Renal cortical epithelial cell (primary cell): ENCODE measurements at regions not wholly inside any gene's neighbourhood (a gene's known extent, or its start where the extent isn't known, plus 50 kb on each side); places are given as distances from the start of the nearest gene placed in this dataset.
"Not testable (repeated sequence)": the region's sequence is repeated elsewhere in the genome, so short reads cannot be mapped to it uniquely, and the experiment has no call there.

Experiments
- DNase-seq: peaks from one replicate; pipeline ENCODE4 v3.0.0-alpha.2; 2011; ENCODE audit warnings: low read depth

DNA sequence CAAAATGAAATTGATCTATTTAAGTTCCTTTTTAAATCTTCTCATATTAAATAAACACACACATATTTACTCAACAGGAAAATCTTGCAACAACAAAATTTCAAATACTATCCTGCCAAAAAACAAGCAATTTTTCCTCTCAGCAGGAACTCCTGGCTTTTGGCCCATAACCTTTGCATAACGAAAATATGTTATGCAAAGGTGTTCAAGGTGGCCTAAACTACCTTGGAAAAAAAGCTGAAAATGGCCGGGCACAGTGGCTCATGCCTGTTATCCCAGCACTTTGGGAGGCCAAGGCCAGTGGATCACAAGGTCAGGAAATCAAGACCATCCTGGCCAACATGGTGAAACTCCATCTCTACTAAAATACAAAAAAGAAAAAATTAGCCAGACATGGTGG is 424.3 kb upstream of the ZNF337 start:
- not testable (repeated sequence) for DNase-seq

DNA sequence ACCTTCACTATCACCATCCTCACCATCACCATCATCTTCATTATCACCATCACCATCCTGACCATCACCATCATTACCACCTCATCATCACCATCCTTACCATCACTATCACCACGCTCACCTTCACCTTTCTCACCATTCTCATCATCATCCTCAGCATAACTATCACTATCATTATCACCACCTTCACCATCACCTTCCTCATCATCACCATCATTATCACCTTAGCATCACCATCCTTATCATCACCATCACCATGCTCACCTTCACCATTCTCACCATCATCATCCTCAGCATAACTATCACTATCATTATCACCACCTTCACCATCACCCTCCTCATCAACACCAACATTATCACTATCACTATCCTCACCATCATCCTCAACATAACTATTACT is 397.8 kb upstream of the ZNF337 start:
- not testable (repeated sequence) for DNase-seq

DNA sequence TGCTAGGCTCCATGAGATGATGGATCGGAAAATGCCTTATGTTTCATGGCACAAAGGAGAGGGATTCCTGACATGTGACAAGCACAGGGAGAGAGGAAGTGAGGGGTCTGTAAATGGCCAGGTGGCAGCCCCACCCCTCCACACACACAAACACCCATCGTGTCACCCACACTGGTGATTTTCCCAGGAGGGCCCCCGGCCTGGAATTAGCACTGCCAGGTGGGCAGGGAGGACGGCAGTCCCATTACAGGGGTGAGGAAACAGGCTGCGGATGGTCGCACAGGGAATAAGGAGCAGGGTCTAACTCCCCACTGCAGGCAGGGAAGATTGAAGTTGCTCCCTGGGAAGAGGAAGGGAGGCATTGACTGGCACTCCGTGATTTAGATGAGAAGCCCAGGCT is 395.3 kb upstream of the ZNF337 start:
- not testable (repeated sequence) for DNase-seq

GRCh38 chr20:26086195-26086594 is 389.5 kb upstream of the ZNF337 start:
- DNase-seq, result not testable (repeated sequence)

- not testable (repeated sequence) for DNase-seq
Observed at GRCh38 chr20:26073972-26074371, 377.3 kb upstream of the ZNF337 start.

- not testable (repeated sequence) for DNase-seq
Observed at GRCh38 chr20:26059324-26059723, 362.7 kb upstream of the ZNF337 start.

DNA sequence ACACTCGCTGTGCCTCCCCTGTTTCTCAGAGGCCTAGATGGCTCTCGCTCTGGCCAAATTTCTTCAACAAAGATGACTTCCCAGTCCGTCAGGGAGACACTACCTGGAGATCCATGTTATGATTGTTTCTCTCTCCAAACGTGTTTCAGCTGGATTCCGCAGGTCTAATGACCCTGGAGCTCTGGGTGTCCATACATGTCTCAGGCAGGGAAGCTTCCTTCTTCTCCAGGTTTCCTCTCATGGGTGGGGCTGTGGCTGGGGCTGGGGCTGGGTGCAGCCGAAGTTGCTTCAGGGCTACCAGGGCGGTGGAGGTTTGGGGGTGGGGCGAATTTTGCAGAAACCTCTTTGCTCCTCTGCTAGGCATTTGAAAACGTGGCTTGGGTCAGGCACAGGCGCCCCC is 361.8 kb upstream of the ZNF337 start:
- not testable (repeated sequence) for DNase-seq

DNA sequence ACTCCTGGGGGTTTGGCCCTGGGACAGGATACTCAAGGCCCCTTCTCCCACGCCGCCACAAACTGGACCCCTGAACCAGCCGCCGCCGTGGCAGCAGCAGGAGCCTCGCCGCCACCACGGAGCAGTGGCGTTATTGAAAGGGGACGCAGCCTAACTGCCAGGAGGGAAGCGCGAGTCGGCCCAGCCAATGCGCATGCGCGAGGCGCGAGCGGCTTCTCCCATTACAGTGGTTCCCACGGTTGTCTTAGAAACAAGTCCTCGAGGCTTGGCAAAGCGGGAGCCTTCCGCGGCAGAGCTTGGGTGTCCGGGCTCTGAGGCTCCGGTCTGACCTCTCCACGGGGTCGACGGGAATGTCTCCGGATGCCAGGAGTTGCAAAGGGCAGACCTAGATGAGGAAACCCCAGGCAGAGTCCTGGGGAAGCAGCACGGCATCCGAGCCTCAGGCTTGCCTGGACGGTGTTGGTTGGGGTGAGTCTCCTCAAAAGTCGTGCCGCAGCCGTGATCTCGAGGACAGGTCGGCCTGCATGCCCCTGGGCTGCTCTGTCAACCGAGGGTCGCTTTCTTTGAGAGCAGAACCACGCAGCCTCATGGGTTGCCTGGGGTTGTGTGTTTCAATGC is 360.6 kb upstream of the ZNF337 start:
- not testable (repeated sequence) for DNase-seq

GRCh38 chr20:26025792-26026191 is 329.1 kb upstream of the ZNF337 start:
- DNase-seq, result not testable (repeated sequence)

GRCh38 chr20:26010942-26011276 is 314.3 kb upstream of the ZNF337 start:
- not testable (repeated sequence) for DNase-seq

GRCh38 chr20:26010224-26010941 is 313.7 kb upstream of the ZNF337 start:
- DNase-seq, result peak; percentile 13

DNA sequence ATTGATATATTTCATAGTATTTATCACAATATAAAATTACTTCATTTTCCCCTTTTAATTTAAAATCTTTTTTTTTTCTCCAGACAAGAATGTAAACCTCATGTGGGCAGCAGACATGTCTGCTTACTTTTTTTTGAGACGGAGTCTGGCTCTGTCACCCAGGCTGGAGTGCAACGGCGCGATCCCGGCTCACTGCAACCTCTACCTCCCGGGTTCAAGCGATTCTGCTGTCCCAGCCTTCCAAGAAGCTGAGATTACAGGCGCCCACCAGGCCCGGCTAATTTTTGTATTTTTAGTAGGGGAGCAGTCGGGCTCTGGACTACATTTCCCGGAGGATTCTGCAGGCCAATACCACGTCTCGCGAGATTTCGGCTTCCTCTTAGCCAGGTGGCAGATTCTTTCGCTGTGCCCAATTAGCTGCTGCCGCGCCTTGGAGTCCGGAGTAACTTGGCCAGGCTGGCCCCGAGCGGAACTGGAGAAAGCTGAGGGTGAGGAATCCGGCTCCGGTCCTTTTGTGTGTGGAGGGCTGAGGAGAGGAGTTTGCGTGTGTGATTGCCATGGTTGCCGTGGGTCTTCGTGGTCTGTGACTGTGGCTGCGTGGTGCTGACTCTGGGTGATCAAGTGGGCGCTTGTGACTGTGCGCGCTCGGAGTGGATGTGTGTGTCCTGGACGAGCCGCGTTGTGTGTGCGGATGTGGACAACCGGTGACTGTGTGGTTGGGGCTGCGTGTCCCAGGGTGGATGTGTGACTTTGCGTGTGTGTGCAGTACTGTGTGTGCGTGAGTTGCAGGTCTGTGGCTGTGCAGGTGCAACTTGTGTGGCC is 313.0 kb upstream of the ZNF337 start:
- peak; percentile 93 for DNase-seq

DNA sequence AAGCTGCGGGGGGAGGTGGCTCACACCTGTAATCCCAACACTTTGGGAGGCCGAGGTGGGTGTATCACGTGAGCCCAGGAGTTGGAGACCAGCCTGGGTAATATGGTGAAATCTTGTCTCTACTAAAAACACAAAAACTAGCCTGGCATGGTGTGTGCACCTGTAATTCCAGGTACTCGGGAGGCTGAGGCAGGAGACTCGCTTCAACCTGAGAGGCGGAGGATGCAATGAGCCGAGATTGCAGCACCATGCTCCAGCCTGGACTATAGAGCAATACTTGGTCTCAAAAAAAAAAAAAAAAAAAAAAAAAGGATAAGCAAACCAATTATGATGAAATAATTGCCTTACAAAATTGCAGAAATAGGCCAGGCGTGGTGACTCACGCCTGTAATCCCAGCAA is 311.4 kb upstream of the ZNF337 start:
- not testable (repeated sequence) for DNase-seq

GRCh38 chr20:26006164-26006563 is 309.5 kb upstream of the ZNF337 start:
- DNase-seq, result not testable (repeated sequence)

DNA sequence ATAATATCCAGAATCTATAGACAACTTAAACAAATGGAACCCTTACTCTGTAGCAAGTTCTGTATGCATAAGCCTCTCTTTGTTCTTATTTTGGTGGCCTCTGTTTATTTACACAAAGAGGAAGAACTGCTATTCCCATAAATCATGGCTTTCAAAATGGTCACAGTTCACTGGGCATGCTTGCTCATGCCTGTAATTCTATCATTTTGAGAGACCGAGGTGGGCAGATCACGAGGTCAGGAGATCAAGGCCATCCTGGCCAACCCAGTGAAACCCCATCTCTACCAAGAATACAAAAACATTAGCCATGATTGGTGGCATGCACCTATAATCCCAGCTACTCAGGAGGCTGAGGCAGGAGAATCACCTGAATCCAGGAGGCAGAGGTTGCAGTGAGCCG is 307.3 kb upstream of the ZNF337 start:
- not testable (repeated sequence) for DNase-seq

DNA sequence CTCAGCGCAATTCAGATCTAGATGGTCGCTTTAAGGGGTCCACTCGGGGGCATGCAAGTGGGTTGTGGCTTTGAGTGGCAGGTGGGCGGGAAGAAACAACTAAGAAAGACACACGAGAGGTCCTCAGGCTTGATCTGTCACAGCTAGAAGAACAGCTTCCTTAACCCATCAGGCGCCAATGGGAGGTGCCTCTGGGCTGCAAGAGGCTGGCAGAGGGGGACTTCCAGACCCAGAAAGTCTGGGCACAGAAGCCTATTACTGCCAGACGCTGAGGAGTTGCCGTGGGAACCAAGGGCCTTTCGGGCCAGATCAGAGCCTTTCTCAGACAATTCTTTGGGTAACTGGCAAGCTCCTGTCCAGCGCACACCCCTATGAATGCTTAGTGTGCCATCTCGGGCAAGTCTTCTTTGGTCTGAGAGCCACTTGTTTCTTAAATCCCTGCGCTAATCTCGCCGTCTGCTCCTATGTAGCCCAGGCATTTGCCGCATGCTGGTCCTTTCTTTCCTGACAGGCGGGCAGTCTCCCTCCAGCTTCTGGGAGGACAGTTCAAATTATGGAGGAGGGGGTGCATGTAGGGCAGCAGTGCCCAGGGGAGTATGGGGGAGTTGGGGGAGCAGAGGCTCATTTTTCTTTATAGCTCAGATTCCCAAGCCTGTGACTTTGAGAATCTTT is 300.9 kb upstream of the ZNF337 start:
- DNase-seq, result not testable (repeated sequence)

DNA sequence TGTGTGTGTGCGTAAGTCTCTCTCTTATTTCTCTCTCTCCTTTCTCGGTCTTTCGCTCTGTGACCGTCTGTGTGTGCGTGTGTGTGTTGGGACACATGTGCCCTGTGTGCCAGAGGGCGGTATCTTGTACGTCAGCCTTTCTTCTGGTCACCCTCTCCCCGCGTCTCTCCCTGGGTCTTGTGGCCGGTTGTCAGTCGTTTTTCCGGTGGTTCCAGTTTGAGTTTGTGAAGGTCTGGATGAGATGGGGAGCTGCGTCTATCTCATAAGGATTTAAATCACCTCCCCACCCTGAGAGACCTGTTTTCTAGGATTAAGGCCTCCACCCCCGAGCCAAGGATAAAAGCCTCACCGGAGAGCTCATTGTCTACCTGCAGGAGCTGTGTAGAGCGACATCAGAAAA is 295.5 kb upstream of the ZNF337 start:
- no peak for DNase-seq

DNA sequence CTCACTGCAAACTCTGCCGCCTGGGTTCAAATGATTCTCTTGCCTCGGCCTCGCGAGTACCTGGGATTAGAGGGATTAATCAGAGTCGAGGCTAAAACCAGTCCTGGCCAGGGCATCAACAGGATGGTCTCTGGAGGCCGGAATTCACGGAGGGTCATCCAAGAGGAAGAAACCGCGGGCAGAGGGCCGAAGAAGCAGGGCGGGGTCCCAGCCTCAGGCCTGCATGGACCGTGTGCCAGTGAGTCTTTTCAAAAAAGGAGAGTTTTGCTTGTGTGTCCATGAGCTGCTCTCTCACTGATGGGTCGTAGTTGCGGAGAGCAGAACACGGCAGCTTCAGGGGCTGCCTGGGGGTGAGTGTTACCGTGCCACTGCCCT is 295.1 kb upstream of the ZNF337 start:
- DNase-seq, result no peak

- DNase-seq, result no peak
Observed at GRCh38 chr20:25991051-25991755, 294.6 kb upstream of the ZNF337 start.

- not testable (repeated sequence) for DNase-seq
Observed at GRCh38 chr20:25989686-25990085, 293.0 kb upstream of the ZNF337 start.

DNA sequence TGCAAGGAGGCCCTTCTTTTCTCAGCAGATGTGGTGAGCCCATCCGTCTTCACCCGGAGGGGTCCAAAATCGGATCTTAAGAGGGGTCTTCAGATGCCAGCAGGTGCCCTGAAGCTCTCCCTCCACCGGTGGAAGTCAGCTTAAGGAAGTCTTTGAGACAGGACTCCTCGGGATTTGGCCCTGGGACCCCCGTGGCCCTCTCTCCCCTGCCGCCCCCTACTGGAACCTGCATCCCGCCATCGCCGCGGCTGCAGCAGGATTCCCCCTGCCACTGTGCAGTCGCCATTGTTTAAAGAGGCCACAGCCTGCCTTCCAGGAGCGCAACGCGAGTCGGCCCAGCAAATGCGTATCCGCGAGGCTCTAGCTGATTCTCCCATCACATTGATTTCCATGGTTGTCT is 292.5 kb upstream of the ZNF337 start:
- no peak for DNase-seq
